ENCODE measurements at regions not wholly inside any gene's neighbourhood (a gene's known extent, or its start where the extent isn't known, plus 50 kb on each side); places are given as distances from the start of the nearest gene placed in this dataset.

DNA sequence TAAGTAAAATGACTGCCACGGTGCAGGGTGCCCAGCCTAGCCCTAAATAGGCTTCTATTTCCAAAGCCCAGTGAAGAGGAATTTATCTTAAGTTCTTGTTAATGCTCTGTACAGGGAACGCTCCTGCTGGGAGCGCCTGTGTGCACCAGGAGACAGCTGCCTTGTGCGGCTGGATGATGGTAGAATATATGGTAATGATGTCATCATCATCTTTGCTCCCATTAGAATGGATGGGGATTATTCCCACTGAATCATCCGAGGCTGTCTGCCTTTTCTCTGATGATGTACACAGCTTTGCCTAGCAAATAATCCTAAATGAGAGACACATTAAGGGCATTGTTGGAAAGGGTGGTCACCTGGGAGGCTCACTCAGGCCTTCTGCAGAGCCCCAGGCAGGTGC lies 928.1 kb downstream of the CCSER2 start:
- TF ChIP-seq LEF1 (IDR thresholded peaks at IDR 0.05; ENCODE audit: borderline replicate concordance): no peak
- no peak for TF ChIP-seq ARNT (IDR thresholded peaks at IDR 0.05)

All from HEK293T (cell line).